Osteoblast (primary cell): ENCODE measurements at regions not wholly inside any gene's neighbourhood (a gene's known extent, or its start where the extent isn't known, plus 50 kb on each side); places are given as distances from the start of the nearest gene placed in this dataset.

Experiments used
- DNase-seq: peaks from one replicate; pipeline ENCODE4 v3.0.0; 2011; ENCODE audit warnings: low spot score, mixed read lengths; ENCODE audit not compliant: insufficient read length; ENCODE audit errors: missing footprints
- H2AFZ ChIP-seq: 2 replicates; pipeline ENCODE4 v1.6.0; 2011; ENCODE audit warnings: mild to moderate bottlenecking, low read length
- H3K27ac ChIP-seq: 2 replicates; pipeline ENCODE4 v1.5.1; 2011; ENCODE audit warnings: mild to moderate bottlenecking, low read depth, low read length, moderate library complexity
- H3K27me3 ChIP-seq: 2 replicates; pipeline ENCODE4 v1.6.0; 2012; ENCODE audit warnings: mild to moderate bottlenecking, control low read depth, inconsistent platforms, low read length, moderate library complexity; ENCODE audit not compliant: insufficient read depth
- H3K36me3 ChIP-seq: 2 replicates; pipeline ENCODE4 v1.5.1; 2011; ENCODE audit warnings: mild to moderate bottlenecking, low read length, control low read depth, moderate library complexity; ENCODE audit not compliant: insufficient read depth
- H3K4me1 ChIP-seq: 2 replicates; pipeline ENCODE4 v1.5.1; 2011; ENCODE audit warnings: mild to moderate bottlenecking, low read length, control low read depth, moderate library complexity; ENCODE audit not compliant: insufficient read depth
- H3K4me2 ChIP-seq: 2 replicates; pipeline ENCODE4 v1.6.0; 2011; ENCODE audit warnings: mild to moderate bottlenecking, low read length; ENCODE audit not compliant: insufficient read depth
- H3K4me3 ChIP-seq: fragments of 200-600 bp; sonication (generic); 3 replicates; pipeline ENCODE4 v1.5.1; 2012; ENCODE audit warnings: mild to moderate bottlenecking, low read length, inconsistent platforms; ENCODE audit not compliant: insufficient read depth
- H3K79me2 ChIP-seq: 2 replicates; pipeline ENCODE4 v1.6.0; 2012; ENCODE audit warnings: mild to moderate bottlenecking, low read length, control low read depth, inconsistent platforms; ENCODE audit not compliant: insufficient read depth
- H3K9me3 ChIP-seq: 2 replicates; pipeline ENCODE4 v1.5.1; 2011; ENCODE audit warnings: low read depth, low read length, control low read depth
- H4K20me1 ChIP-seq: 2 replicates; pipeline ENCODE4 v1.6.0; 2012; ENCODE audit warnings: mild to moderate bottlenecking, low read length, control low read depth; ENCODE audit not compliant: insufficient read depth
- CTCF ChIP-seq: IDR thresholded peaks from 2 replicates; pipeline ENCODE4 v1.5.1; 2011; ENCODE audit warnings: mild to moderate bottlenecking, low read depth, low read length, moderate library complexity; ENCODE audit errors: extremely low read depth

GRCh38 chr4:85084371-85085094, 118.0 kb upstream of the WDFY3 start:
- Histone ChIP-seq H3K4me2 (peak overlapping the region; percentile 27), H3K9me3 (no peaks in the 10 kb centered on the region)
- TF ChIP-seq CTCF: peak; percentile 69

GRCh38 chr4:85086721-85087120, 120.2 kb upstream of the WDFY3 start:
- Histone ChIP-seq H3K79me2 (no peaks in the 10 kb centered on the region), H2AFZ (no peak overlapping the region), H3K9me3 (no peaks in the 10 kb centered on the region), H3K27ac (no peak overlapping the region), H3K27me3 (no peaks in the 10 kb centered on the region), H3K36me3 (no peaks in the 10 kb centered on the region), H3K4me3 (no peak overlapping the region), H3K4me2 (no peak overlapping the region), H3K4me1 (no peaks in the 10 kb centered on the region), H4K20me1 (no peaks in the 10 kb centered on the region)
- DNase-seq: no peak
- no peak for TF ChIP-seq CTCF

More at GRCh38 chr4:85084371-85085094, 118.0 kb upstream of the WDFY3 start:
- H3K36me3 ChIP-seq: no peaks in the 10 kb centered on the region
- no peaks in the 10 kb centered on the region for H3K4me1 ChIP-seq
- H2AFZ ChIP-seq: no peak overlapping the region
- H3K27ac ChIP-seq: no peak overlapping the region
- H3K27me3 ChIP-seq: no peaks in the 10 kb centered on the region
- no peak overlapping the region for H3K4me3 ChIP-seq
- H4K20me1 ChIP-seq: no peaks in the 10 kb centered on the region
- DNase-seq: no peak
- no peaks in the 10 kb centered on the region for H3K79me2 ChIP-seq

GRCh38 chr4:85092536-85092935, 126.0 kb upstream of the WDFY3 start:
- H3K4me3 ChIP-seq: no peak overlapping the region
- H3K36me3 ChIP-seq: no peaks in the 10 kb centered on the region
- DNase-seq: no peak
- no peaks in the 10 kb centered on the region for H3K79me2 ChIP-seq
- no peaks in the 10 kb centered on the region for H4K20me1 ChIP-seq
- H3K4me1 ChIP-seq: no peaks in the 10 kb centered on the region
- H3K9me3 ChIP-seq: no peaks in the 10 kb centered on the region
- H2AFZ ChIP-seq: no peak overlapping the region
- H3K27me3 ChIP-seq: no peaks in the 10 kb centered on the region
- no peak for TF ChIP-seq CTCF
- no peak overlapping the region for H3K4me2 ChIP-seq
- no peak overlapping the region for H3K27ac ChIP-seq

- no peak for DNase-seq
- H3K4me2 ChIP-seq: no peak overlapping the region
- no peaks in the 10 kb centered on the region for H3K36me3 ChIP-seq
- H3K4me1 ChIP-seq: no peaks in the 10 kb centered on the region
- no peak overlapping the region for H2AFZ ChIP-seq
- H3K27ac ChIP-seq: no peak overlapping the region
- no peaks in the 10 kb centered on the region for H3K27me3 ChIP-seq
- TF ChIP-seq CTCF: no peak
- no peaks in the 10 kb centered on the region for H3K9me3 ChIP-seq
- H3K4me3 ChIP-seq: no peak overlapping the region
- no peaks in the 10 kb centered on the region for H3K79me2 ChIP-seq
- H4K20me1 ChIP-seq: no peaks in the 10 kb centered on the region
Observed at GRCh38 chr4:85092943-85093342, 126.5 kb upstream of the WDFY3 start.
